ENCODE measurements at regions not wholly inside any gene's neighbourhood (a gene's known extent, or its start where the extent isn't known, plus 50 kb on each side); places are given as distances from the start of the nearest gene placed in this dataset.
"Not testable (repeated sequence)": the region's sequence is repeated elsewhere in the genome, so short reads cannot be mapped to it uniquely, and the experiment has no call there.

DNA sequence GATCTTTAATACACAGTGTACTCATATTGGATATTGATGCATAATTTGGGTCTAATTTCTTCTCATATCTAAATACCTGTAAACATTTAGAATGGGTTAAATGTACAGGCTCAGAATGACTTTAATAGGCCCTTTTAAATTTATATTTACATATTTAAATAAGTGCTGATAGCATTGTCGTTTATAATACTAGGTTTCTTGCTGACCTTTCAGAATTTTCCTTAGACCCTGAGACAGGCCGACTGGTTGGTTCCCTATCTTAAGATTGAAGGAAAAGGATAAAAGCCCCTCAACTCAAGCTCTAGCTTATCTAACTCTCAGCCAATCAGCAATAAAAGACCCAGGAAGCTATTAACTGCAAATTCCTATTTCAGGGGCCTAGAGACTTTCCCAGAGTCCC is 67.8 kb upstream of the HNMT start:
- TF ChIP-seq, protein P1, sequence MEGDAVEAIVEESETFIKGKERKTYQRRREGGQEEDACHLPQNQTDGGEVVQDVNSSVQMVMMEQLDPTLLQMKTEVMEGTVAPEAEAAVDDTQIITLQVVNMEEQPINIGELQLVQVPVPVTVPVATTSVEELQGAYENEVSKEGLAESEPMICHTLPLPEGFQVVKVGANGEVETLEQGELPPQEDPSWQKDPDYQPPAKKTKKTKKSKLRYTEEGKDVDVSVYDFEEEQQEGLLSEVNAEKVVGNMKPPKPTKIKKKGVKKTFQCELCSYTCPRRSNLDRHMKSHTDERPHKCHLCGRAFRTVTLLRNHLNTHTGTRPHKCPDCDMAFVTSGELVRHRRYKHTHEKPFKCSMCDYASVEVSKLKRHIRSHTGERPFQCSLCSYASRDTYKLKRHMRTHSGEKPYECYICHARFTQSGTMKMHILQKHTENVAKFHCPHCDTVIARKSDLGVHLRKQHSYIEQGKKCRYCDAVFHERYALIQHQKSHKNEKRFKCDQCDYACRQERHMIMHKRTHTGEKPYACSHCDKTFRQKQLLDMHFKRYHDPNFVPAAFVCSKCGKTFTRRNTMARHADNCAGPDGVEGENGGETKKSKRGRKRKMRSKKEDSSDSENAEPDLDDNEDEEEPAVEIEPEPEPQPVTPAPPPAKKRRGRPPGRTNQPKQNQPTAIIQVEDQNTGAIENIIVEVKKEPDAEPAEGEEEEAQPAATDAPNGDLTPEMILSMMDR (IDR thresholded peaks at IDR 0.05; ENCODE audit: extremely low read depth, missing control alignments): no peak
- DNase-seq (ENCODE audit: low spot score): no peak

DNA sequence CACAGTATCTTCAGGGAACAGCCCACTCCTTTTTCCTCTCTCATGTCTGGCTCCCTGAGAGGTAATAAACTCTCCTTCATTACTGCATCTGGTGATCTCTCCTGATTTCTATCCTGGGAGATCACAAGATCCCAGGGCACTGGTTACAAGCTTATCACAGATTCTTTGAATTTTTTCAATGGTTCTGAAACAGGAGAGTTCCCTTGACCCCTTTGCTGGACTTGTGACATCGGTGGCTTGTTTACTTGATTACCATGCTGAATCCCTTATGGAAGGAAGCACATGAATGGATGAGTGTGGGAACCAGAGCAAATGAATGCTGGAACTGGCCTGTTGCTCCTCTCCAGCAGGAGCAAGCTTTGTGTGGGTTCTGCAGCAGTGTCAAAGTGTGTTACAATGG is 67.2 kb upstream of the HNMT start:
- TF ChIP-seq, protein P1 (IDR thresholded peaks at IDR 0.05; ENCODE audit: extremely low read depth, missing control alignments): no peak
- no peak for DNase-seq (ENCODE audit: low spot score)

DNA sequence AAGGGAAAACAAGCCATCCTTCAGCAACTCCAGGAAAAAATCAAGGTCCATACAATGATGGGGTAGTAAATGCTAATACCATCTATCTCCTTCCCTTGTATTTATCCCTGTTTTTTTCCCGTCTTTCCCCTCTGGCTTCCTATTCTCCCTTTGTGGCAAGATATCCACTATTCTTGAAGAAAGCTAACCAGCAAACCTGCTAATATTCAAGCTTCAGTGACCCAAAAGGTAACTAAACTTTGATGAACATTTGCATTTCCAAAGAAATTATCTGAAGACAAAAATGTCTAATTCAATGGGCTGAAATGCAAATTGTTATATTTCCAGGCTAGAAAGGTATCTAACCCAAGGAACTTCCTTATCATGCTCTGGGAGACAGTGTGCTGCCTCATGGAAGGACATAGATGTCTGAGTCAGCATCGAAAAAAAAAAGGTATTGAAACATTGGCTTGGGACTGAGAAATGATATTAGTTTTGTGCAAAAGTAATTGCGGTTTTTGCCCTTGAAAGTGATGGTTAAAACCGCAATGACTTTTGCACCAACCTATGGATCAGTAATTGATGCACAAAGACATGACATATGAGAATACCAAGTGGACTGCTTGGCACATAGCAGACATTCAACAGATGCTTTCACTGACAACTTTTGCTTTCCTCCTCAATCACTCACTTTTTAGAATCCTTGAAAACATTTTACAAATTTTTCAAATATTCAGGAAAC is 63.7 kb upstream of the HNMT start:
- DNase-seq (ENCODE audit: low spot score): no peak
- TF ChIP-seq, protein P1 (IDR thresholded peaks at IDR 0.05; ENCODE audit: extremely low read depth, missing control alignments): no peak

DNA sequence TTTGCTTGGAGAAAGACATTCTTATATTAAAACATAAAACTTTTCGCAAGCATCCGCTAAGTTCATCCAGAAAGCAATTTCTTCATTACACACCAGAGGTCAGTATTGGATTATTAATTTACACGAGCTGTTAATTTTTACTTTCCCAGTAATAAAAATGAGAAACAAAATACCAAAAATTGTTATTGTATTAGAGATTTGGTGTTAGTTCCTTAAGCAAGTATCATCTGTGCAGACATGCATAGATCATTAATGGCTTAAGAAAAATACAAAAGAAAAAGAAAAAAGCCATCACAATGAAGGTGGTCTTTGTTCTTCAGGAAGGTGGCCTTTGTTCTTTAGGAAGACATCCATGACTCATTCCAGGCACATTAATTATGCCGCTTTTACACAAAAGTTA is 53.6 kb upstream of the HNMT start:
- no peak for DNase-seq (ENCODE audit: low spot score)
- TF ChIP-seq, protein P1 (IDR thresholded peaks at IDR 0.05; ENCODE audit: extremely low read depth, missing control alignments): no peak

GRCh38 chr2:137912371-137912770 is 51.9 kb upstream of the HNMT start:
- peak; percentile 7 for DNase-seq (ENCODE audit: low spot score)
- TF ChIP-seq, protein P1 (IDR thresholded peaks at IDR 0.05; ENCODE audit: extremely low read depth, missing control alignments): no peak

- TF ChIP-seq, protein P1 (IDR thresholded peaks at IDR 0.05; ENCODE audit: extremely low read depth, missing control alignments): no peak
These were observed 51.1 kb upstream of the HNMT start for GRCh38 chr2:137913169-137913568.

DNA sequence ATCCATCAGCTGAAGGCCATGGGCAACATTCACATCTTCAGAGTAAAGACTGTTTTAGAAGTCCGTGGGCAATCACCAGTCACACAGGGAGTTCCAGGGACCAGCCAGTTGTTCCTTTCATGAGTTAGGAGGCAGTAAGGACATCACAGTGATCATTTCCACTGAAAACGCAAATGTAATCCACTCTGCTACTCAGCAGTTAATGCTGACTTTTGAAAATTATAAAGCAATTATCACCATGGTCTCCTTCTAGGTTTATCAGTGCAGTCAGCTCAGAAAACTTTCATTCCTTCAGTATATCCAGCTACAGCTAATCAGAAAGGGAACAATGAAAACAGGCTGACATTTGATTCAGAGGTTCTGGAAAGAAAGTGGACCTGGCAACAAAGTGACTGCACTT is 50.6 kb upstream of the HNMT start:
- DNase-seq (ENCODE audit: low spot score): not testable (repeated sequence)

More at GRCh38 chr2:137913169-137913568, 51.1 kb upstream of the HNMT start:
- DNase-seq (ENCODE audit: low spot score): no peak

Measured in GM20000 (cell line).